ENCODE measurements at regions not wholly inside any gene's neighbourhood (a gene's known extent, or its start where the extent isn't known, plus 50 kb on each side); places are given as distances from the start of the nearest gene placed in this dataset.

GRCh38 chr10:17504547-17505245, 50.3 kb upstream of the ST8SIA6 start:
- Histone ChIP-seq H3K4me3 (no peak overlapping the region), H3K27ac (no peak overlapping the region), H3K9me3 (no peaks in the 10 kb centered on the region), H3K27me3 (no peaks in the 10 kb centered on the region), H3K36me3 (no peaks in the 10 kb centered on the region), H3K4me1 (no peaks in the 10 kb centered on the region)
- no peak for TF ChIP-seq CTCF (IDR thresholded peaks at IDR 0.05)
- DNase-seq (ENCODE audit: low spot score) = no peak
